ENCODE measurements at regions not wholly inside any gene's neighbourhood (a gene's known extent, or its start where the extent isn't known, plus 50 kb on each side); places are given as distances from the start of the nearest gene placed in this dataset.

DNA sequence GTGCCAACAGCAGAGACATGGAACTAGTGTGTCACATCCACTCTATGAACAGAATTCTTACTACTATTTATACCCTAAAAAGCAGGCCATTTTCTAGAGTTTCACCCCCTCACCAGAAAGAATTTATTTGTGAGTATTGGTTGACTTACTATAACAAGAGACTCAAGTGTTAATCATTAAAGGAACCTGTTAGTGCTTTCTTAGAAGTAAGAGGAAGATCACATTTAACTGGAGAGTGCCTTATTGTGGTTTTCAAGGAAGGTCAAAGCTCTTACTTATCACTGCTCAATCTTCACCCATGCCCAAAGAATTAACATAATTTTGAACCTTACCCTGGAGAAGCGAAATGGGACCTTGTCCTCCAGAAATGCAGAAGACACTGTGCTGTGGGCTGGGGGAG is 169.3 kb upstream of the PRSS1 start:
- TF ChIP-seq, protein P1, sequence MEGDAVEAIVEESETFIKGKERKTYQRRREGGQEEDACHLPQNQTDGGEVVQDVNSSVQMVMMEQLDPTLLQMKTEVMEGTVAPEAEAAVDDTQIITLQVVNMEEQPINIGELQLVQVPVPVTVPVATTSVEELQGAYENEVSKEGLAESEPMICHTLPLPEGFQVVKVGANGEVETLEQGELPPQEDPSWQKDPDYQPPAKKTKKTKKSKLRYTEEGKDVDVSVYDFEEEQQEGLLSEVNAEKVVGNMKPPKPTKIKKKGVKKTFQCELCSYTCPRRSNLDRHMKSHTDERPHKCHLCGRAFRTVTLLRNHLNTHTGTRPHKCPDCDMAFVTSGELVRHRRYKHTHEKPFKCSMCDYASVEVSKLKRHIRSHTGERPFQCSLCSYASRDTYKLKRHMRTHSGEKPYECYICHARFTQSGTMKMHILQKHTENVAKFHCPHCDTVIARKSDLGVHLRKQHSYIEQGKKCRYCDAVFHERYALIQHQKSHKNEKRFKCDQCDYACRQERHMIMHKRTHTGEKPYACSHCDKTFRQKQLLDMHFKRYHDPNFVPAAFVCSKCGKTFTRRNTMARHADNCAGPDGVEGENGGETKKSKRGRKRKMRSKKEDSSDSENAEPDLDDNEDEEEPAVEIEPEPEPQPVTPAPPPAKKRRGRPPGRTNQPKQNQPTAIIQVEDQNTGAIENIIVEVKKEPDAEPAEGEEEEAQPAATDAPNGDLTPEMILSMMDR (conservative IDR thresholded peaks at IDR 0.05 in 1 of 2, IDR thresholded peaks at IDR 0.05 in 1 of 2; ENCODE audit: extremely low read depth in 1 of 2, insufficient read depth in 1 of 2, low read depth in 1 of 2, low read length in 2 of 2), result no peak
- TF ChIP-seq EZH2 (IDR thresholded peaks at IDR 0.05; ENCODE audit: borderline replicate concordance, low read length), result no peak
